ENCODE measurements at regions not wholly inside any gene's neighbourhood (a gene's known extent, or its start where the extent isn't known, plus 50 kb on each side); places are given as distances from the start of the nearest gene placed in this dataset.

DNA sequence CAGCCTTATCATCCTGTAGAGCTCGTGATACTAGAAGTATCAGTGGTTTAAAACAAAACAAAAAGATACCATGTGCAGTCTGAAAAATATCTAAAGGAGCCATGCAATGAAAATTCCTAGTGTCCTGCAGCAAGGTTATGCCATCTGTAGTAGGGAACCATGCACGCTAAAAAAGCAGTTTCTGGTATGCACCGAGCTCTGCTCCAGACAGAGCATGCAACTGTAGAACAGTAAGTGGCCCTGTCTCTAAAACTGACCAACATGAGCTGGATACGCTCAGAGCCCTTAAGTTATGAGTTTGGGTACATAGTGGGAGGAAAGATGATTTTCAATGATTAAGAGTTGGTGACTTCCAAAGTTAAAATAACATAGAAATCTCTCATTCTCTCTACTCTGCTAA, 159.3 kb upstream of the ADAMTS5 start:
- TF ChIP-seq, protein P1, sequence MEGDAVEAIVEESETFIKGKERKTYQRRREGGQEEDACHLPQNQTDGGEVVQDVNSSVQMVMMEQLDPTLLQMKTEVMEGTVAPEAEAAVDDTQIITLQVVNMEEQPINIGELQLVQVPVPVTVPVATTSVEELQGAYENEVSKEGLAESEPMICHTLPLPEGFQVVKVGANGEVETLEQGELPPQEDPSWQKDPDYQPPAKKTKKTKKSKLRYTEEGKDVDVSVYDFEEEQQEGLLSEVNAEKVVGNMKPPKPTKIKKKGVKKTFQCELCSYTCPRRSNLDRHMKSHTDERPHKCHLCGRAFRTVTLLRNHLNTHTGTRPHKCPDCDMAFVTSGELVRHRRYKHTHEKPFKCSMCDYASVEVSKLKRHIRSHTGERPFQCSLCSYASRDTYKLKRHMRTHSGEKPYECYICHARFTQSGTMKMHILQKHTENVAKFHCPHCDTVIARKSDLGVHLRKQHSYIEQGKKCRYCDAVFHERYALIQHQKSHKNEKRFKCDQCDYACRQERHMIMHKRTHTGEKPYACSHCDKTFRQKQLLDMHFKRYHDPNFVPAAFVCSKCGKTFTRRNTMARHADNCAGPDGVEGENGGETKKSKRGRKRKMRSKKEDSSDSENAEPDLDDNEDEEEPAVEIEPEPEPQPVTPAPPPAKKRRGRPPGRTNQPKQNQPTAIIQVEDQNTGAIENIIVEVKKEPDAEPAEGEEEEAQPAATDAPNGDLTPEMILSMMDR (conservative IDR thresholded peaks at IDR 0.05) = no peak
- TF ChIP-seq ZFX (IDR thresholded peaks at IDR 0.05) = no peak
